Astrocyte of the spinal cord (primary cell): ENCODE measurements at regions not wholly inside any gene's neighbourhood (a gene's known extent, or its start where the extent isn't known, plus 50 kb on each side); places are given as distances from the start of the nearest gene placed in this dataset.

ENCODE experiments used
- DNase-seq: peaks from one replicate; pipeline ENCODE4 v3.0.0; 2011; ENCODE audit warnings: low read depth, low spot score
- H3K4me3 ChIP-seq: 2 replicates; pipeline ENCODE4 v1.5.1; 2011; ENCODE audit warnings: low read depth, mild to moderate bottlenecking, low read length, moderate library complexity
- CTCF ChIP-seq: IDR thresholded peaks from 2 replicates; pipeline ENCODE4 v1.5.1; 2012; ENCODE audit warnings: low read depth, mild to moderate bottlenecking, low read length, inconsistent platforms
- in situ Hi-C: cut with HindIII; loops from 2 replicates; pipeline ENCODE4 v1.10.0; 2017; ENCODE audit warnings: low sequenced_read_pairs

- DNase-seq: no peak
- in situ Hi-C loops: no loop called here
These were observed 73.8 kb downstream of the DIO3 start for GRCh38 chr14:101634850-101635748.

GRCh38 chr14:101635749-101636560, 74.7 kb downstream of the DIO3 start:
- in situ Hi-C loops: no loop called here
- no peak for TF ChIP-seq CTCF
- H3K4me3 ChIP-seq: no peak overlapping the region
- DNase-seq: no peak

More at GRCh38 chr14:101634850-101635748, 73.8 kb downstream of the DIO3 start:
- H3K4me3 ChIP-seq: no peak overlapping the region
- TF ChIP-seq CTCF: no peak

GRCh38 chr14:101639241-101639833, 78.0 kb downstream of the DIO3 start:
- TF ChIP-seq CTCF: no peak
- in situ Hi-C loops: no loop called here
- no peak for DNase-seq

GRCh38 chr14:101643651-101644050, 82.4 kb downstream of the DIO3 start:
- in situ Hi-C loops: no loop called here
- TF ChIP-seq CTCF: no peak

More at GRCh38 chr14:101639241-101639833, 78.0 kb downstream of the DIO3 start:
- H3K4me3 ChIP-seq: no peak overlapping the region

GRCh38 chr14:101654051-101654450, 92.8 kb downstream of the DIO3 start:
- no peak for DNase-seq
- TF ChIP-seq CTCF: no peak
- no peak overlapping the region for H3K4me3 ChIP-seq
- in situ Hi-C loops: no loop called here

More at GRCh38 chr14:101643651-101644050, 82.4 kb downstream of the DIO3 start:
- DNase-seq: no peak
- no peak overlapping the region for H3K4me3 ChIP-seq

- DNase-seq: no peak
- in situ Hi-C loops: no loop called here
- H3K4me3 ChIP-seq: no peak overlapping the region
- TF ChIP-seq CTCF: no peak
These were observed 96.1 kb downstream of the DIO3 start for GRCh38 chr14:101657372-101657771.
